Ovary (tissue), 3 donors: ENCODE measurements at regions not wholly inside any gene's neighbourhood (a gene's known extent, or its start where the extent isn't known, plus 50 kb on each side); places are given as distances from the start of the nearest gene placed in this dataset.

Experiments used
- CTCF ChIP-seq, 3 donors: fragments of 450-650 bp in 2 of 3; fragments of 200-600 bp in 1 of 3; IDR thresholded peaks; one replicate each; pipeline versions ENCODE4 v1.5.1 to v1.8.0; 2016 to 2022; ENCODE audit warnings: antibody characterized with exemption in 3 of 3, mild to moderate bottlenecking in 1 of 3
- POLR2A ChIP-seq: fragments of 450-650 bp; IDR thresholded peaks from one replicate; pipeline ENCODE4 v1.6.1; 2017; ENCODE audit warnings: antibody characterized with exemption, mild to moderate bottlenecking, moderate library complexity
- donor health status: DM: no; HTN: no; CAD: no.

- TF ChIP-seq POLR2A, result no peak
- TF ChIP-seq CTCF (IDR thresholded peaks at IDR 0.05), result no peak
Observed at GRCh38 chr10:56805022-56805421, 444.0 kb upstream of the ZWINT start.
